NCI-H187 treated with DMSO at 0.1 percent for 48 hours (cell line): ENCODE measurements at regions not wholly inside any gene's neighbourhood (a gene's known extent, or its start where the extent isn't known, plus 50 kb on each side); places are given as distances from the start of the nearest gene placed in this dataset.

ENCODE experiments used
- DNase-seq: peaks from one replicate; lab custom pipeline; 2025; lab: John Stamatoyannopoulos, UW

DNA sequence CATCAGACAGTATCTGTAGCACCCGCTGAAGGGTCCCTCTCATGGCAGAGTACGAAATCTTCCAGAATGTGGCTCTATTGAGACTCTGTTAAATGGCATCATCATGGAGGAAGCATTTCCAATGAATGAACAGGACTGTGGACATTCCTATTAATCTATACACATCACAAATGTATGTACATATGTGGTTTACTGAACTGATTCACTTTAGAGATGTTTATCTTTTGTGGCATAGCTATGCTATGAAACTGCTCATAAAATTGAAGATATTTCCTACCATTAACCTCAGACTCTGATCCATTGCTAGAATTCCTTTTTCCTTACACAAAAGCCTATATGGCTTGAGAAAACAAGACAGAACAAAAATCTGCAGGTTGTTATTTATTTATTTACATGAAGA lies 259.6 kb upstream of the RRP15 start:
- no peak for DNase-seq

DNA sequence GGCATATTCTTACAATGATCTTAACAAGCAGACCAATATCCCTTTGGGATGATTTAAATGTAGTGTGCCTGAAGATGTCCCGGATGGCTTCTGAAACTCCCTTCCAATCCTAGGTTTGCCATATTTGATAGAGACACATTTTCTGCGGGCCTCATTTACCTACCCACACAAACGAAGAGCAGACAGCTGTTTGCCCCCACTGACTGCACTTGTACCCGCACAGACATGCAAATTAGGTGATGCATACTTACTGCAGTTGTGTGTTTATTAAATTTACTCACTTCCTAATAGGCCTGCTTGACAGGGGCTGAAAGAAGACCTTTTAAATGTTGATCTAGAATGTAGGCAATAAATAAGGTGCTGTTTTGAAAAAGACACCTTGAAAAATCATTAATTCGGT lies 257.9 kb upstream of the RRP15 start:
- DNase-seq, result no peak

DNA sequence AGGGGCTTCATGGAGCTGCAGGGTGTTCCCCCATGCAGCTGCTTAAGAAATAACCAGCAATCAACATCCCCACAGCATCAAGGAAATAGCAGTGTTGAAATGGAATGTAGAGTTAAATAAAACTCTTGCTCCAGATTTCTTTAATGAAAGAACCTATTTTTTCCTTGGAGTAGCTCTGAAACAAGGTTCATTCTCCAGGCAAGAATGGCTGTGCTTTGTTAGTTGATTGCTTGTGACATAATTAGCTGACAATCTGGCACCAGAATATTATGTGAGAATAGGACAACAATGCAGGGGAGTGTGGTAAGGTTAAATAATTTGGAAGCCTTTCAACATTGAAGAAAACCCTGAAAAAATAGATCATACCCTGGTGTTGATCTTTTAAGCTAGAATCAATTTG lies 254.2 kb upstream of the RRP15 start:
- no peak for DNase-seq

DNA sequence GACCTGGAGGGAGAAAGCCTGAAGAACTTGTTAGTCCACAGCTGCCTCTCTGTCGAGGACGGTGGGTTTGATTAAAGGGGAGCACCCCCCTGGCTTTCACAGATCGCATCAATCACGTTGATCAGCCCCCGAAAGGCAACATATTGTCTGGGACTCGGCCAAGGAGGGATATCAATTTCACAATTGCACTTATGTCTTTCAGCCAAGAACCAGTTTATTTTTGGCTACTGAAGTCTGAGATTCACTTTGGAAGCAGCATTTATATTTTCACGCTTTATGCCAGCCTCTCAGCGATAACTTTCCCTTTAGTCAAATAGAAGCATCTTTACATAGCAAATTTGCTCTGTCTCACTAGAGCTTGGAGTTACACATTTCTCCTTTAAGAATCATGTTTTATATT lies 253.2 kb upstream of the RRP15 start:
- no peak for DNase-seq

DNA sequence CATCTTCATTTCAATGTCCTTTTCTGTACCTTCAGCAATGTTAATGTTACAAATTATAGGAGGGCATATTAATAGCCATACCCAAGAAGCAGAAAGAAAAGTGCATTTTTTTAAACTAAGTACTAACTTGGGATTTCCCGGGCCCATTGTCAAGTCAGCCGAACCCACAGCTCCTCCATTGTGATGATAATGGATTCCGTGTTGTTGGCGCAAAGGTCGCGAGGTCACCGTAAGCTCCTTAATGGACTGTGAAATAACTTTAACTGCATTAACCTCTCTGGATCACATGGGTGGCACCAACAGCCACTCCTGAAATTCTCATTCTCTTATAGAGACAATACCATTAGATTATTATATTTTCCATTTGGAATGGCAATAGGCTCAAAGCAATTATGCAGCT lies 250.6 kb upstream of the RRP15 start:
- DNase-seq, result no peak

DNA sequence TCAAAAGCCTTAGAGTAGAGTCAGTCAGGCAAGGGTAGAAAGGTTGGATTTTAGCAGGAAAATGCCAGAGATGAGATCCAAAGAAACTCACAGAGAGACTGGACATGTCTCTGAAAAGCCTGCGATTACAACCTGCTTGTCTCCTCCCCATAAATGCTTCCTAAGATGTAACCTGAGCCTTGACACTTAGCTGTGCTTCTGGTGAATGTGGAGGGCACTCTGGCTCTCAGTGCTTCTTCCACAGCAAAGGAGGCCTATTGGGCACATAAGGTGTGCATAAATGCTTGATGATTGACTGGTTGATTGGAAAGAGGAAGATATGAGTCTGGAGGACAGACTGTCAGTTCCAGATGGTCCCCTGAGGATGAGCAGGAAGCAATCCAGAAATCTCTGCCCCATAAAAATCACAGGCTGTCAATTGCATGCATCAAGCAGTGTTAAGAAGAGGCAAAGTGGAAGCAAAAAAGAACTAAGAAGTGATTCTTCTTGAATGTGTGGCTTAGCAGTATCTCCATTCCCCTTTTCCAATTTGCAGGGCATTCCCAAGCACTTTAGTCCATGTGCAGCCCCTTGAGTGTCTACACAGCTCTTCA lies 236.2 kb upstream of the RRP15 start:
- DNase-seq, result no peak

DNA sequence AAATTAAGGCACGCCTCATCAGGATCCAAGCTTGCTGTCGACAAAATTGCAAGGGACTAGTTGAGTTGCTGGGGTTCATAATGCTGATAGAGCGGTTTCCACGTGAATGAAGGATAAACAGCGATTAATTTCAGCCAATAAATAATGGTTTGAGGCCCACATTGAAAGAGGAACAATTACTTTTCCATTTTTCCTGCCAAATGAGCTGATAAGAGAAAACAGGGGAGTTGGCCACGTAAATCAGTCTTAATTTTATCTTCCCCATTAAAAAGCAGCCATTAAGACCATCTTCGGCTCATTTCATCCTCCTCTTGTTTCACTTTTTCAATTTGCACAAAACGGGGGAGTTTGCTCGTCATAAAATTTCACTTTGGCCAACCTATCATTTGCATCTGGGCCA lies 235.5 kb upstream of the RRP15 start:
- no peak for DNase-seq

DNA sequence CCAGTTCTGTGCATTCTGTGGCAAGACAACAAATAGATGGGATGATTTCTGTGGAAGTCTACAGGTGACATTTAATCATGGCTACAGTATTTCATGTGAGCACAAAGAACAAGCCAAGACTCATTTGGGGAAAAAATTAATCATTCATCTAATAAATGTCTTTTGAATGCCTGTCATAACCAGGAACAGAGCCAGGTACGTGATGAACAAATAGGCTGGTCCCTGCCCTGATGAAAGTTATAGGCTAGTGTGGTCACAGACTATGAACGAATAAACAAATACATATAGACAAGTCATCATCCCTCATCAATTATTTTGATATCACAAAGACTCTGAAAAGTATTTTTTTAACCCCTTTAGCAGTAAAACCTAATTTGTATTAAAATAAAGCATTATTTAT lies 226.4 kb upstream of the RRP15 start:
- no peak for DNase-seq

DNA sequence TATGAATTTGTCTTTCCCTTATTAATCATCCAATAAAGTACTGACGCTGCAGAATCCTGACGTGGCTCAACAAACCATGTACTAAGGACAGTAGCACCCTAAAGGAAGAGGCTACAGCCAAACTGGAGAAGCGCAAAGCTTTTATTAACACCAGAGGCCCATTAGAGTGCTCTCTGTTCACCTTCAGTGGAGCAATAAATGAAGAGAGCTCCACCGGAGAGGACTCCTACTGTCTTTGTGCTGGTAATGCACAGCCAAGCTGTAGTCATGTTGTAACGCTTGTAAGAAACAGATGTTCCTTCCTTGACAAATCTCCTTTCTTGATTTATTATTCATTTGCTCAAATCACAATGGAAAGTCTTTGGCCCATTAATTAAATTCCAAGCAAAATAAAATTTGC lies 220.7 kb upstream of the RRP15 start:
- DNase-seq, result no peak

DNA sequence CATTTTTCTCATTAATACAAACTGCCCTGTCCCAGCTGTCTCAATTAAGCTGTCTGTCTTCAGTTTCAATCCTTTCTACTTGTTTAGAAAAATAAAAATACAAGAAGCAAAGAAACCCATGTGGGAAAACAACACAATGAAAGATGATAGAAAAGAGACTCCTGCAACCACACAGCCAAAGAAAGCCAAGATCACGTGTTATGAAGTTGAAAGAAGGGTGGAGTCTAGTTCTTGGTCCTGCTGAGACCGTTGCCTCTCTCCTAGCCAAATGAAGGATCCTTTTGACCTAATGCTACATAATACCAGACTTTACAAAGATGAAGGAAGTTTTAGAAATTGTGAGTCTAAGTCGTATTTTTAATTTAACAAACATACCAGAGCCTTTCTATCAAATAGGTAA lies 218.8 kb upstream of the RRP15 start:
- no peak for DNase-seq

DNA sequence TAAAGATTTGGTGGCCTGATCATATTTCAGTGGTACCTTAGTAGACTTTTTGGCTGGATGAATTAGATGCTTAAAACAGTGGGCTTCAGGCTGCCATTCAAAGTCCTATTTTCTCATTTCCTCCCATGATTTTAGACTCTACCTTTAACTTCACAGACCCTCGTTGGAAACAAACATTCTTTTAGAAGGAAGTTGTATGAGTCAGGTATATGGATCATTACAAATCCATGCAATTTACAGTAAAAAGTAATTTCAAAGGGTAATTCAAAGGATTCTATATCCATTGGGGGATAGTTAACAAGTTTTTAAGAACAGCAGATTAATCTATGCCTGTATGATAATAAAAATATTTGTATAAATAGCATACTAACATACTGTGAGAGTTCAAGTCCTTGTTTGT lies 216.9 kb upstream of the RRP15 start:
- DNase-seq, result no peak

DNA sequence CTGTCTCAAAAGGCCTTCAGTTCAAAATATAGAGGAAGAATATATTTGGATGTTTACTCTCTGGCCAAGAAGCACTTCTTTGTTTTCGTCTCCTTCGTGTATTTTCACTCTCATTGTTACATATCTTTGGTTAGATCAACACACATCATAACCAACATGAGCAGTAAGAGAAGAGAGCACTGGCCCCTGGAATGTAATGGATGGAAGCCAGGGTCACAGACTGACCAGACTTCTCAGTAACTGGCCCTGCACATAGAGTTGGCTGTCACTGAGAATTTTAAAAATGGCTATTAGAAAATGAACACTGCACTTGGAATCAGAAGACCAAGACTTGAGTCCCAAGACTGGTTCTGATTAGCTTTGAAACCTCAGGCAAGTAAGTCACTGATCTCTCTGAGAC lies 215.9 kb upstream of the RRP15 start:
- DNase-seq, result no peak

DNA sequence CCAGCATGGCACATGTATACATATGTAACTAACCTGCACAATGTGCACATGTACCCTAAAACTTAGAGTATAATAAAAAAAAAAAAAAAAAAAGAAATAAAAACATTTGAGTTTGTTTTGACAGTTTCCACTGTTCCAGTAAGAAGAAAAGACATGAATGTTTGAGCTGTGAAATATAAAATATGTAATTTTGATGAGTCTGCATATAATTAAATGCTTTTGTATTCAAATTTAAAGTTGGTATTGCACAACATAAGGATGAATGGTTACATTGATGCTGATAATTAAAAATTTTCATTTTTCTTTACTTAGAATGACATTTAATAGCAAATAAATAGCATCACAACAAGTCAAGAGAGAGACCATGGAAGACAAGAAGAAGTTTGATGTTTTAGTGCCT lies 212.0 kb upstream of the RRP15 start:
- DNase-seq, result no peak

DNA sequence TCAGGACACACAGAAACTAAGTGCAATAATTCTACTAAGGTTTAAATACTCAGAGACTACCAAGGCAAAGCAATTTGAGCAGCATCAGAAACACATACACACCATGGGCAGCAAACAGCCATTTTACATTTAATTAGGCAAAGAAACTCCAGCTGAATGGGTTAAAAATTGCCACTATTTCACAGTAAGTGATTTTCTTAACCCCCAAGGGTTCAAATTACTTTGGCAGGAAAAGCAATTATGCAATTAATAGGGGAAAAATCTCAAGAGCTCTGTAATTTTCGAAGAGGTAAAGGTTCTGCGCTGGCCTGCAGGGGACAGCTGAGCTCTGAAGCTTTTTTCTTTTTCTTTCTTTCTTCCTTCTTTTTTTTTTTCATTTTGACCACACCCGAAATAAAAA lies 206.2 kb upstream of the RRP15 start:
- DNase-seq, result no peak

DNA sequence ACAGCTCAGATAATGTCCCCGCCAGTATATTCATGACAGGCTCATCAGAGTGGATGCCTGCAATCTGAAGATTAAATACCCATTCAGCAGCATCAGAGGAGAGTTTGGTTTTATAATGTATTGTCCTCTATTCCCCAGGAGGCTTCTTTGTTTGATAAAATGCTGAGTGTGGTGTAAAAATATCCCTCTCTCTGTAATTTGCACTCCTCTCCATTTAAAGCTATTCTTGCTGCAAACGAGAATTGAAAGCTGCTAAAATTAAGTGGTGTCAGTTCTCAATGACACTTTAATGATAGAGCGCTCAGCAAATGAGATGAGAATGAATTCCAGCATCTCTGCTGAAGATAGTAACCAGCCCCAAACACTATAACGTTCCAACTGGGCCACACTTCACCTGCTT lies 205.7 kb upstream of the RRP15 start:
- DNase-seq, result peak; percentile 12

DNA sequence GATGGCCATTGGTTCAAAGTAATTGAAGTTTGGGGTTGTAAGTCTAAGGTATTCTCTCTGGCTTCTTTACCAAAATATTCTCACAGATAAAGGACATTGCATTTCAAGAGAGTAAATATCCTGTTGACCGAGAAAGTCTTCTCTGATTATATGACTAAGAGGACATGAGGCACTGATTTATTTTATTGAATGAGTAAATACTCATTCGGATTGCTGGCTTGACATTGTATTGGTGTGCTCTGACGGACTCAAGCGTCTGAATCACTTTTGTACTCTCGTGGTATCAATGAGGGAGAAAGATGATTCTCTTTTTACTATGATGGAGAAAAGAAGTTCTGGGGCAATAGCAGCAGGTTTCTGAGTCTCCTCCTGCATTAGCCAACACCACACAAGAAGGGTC lies 205.3 kb upstream of the RRP15 start:
- DNase-seq, result no peak

DNA sequence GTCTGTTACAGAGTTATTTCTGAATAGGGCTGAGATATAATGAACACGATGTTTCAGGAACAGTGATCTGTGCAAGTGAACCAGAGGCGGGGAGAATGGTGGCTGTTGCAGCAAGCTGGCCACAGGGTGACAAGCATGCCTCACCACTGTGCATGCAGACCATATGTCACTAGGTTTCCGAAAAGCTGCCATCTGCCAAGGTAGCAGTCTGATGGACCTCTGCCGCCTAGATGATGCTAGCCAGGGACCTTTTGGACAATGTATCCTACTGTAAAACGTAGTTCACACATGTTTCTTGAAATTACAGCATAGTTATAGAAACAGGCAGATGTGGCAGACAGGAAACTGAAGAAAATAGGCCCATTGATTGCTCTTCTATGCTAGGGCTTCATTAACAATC lies 204.2 kb upstream of the RRP15 start:
- DNase-seq, result no peak

DNA sequence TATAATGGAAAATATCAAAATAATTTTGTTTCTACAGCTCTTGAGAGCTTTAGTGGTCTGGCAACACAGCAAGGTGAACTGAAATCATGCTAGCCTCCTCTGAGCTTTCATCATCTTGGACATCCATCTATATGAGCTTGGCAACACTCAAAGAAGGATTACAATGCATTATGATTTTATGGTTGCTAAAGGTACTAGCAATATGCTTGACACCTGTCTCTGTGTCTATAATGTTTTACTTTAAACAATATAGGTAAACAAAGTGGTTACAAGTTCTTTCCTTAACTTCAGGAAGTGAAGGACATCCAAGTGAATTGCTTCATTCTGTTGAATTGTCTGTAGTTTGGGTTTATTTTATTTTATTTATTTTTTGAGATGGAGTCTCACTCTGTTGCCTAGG lies 203.7 kb upstream of the RRP15 start:
- no peak for DNase-seq

DNA sequence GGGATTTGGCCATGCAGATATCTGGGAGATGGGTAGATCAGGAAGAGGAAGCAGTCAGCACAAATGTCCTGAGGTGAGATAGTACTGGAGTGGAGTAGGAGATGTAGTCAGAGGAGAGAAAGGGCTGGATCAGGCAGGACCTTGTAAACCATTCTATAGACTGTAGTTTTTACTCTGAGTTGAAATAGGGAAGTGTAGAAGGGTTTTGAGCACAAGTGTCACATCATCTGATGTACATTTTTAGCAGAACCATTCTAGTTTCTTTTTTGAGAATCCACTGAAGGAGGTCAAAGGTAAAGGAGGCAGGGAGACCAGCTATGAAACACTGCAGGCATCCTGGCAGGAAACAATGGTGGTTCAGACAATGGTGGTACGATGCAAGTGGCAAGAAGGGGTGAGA lies 194.6 kb upstream of the RRP15 start:
- DNase-seq, result no peak

DNA sequence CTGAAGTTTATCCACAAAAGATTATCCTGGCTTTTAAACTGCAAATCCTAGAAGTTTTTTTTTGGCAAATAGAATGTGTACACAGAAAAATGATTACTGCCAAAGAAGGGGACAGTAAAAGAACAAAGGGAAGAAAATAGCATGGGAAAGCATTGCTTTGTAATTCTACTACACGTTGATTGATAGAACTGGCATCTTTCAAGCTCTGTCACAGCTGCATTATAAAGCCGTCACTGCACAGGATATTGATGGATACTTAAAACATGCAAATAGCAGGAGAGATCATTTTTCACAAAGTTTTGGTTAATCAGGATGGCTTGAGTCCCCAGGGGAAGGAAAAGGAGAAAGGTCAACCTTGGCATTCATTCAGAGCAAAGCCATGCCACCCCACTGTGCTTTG lies 183.7 kb upstream of the RRP15 start:
- no peak for DNase-seq

DNA sequence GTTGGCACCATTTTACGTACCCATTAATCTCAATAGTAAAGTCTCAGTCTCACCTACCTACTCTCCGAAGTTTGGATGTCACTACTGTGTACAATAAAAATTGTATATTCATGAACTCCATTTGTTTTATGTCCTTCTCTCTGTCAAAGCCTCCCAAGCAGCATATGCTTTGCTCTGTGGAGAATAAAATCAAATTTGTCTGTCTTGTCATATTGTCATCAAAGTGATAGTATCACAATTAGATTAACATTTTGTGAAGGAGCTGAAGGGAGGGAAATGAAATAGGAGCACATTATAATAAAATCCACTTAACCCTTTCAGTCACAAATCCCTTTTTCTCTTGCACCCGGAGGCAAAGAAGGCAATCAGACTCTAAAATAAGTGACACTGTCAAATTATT lies 177.1 kb upstream of the RRP15 start:
- no peak for DNase-seq

DNA sequence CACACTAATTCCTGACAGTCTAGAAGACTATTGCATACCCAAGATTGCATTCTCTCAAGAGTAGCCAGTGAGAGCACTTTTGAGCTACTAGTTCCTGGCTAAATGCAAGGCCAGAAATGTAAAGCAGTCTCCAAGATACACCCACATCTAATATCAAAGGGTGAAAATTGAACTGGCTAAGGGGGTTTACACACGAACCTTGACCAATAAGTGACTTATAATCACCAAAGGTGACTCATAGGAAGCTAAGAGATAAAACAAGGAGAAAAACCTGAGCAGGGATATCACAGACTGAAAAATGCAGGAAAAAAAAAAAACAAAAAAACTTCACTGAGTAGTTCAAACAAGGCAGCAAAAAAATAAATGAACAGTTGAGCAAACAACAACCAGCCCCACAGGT lies 172.2 kb upstream of the RRP15 start:
- no peak for DNase-seq

DNA sequence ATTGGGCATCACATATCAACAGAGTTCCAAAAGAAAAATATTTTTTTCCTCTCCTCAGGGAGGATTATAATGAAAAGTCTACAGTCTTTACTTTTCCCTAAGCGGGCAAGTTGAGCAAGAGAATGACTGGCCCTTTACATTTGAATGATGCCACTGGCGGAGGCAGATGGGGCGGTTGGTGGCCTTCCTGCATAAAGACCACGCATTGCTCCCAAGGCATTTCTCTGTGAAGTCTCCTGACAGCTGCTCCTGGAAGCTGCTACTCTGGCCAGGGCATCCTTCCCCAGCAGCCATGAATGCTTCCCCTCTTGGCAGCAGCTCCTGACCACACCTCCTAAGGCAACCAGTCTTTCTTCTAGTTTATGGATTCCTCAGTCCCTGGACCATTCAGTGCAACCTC lies 161.1 kb upstream of the RRP15 start:
- no peak for DNase-seq

DNA sequence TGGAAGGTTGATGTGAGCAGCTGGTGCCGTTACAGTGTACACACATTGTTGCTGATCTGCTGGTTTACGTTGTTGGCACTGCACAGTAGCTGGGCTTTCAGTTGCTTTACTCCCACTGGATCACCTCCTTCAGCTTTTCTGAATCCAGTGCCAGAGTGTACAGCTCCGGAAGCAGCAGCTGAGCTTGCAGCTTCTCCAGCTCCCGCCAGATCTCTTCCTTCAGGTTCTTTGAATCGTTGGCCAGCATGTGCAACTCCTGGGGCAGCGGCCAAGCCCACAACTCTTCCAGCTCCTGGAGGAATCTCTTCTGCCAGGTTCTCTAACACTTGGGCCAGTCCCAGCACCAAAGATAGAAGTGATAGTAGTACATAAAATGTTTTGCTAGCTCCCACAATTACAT lies 149.7 kb upstream of the RRP15 start:
- DNase-seq, result no peak

DNA sequence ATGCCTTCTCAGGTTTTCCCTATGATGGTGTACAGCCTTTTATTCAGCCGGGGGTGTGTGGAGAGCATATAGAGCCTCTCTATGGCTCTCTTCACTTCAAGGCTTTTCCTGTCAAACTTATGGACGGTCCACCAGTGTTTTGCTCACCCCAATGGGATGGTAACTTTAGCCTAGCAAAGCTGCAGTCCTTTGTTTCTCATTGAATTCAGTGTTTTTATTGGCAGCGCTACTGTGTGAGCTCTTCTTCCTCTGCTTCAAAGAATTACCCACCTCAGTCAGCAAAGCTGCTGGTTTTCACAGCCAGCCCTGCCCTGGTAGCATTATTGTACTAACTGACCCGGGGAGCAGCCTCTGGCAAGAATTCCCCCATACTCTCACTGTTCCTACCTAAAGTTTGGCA lies 145.3 kb upstream of the RRP15 start:
- DNase-seq, result no peak
